ENCODE measurements at regions not wholly inside any gene's neighbourhood (a gene's known extent, or its start where the extent isn't known, plus 50 kb on each side); places are given as distances from the start of the nearest gene placed in this dataset.

- TF ChIP-seq CTCF (IDR thresholded peaks at IDR 0.05) (no peak), POLR2A (IDR thresholded peaks at IDR 0.05) (no peak)
Measured at GRCh38 chr2:196314780-196315179, 143.4 kb upstream of the STK17B start.

Data from thyroid gland (tissue), 4 donors.